Neural cell (in vitro differentiated cells): ENCODE measurements at regions not wholly inside any gene's neighbourhood (a gene's known extent, or its start where the extent isn't known, plus 50 kb on each side); places are given as distances from the start of the nearest gene placed in this dataset.

Experiments used
- H2AFZ ChIP-seq: fragments of 200-600, 300-800 bp; sonication (generic), shearing (Covaris generic); 2 replicates; pipeline ENCODE4 v1.6.0; 2014; ENCODE audit warnings: low read depth, mild to moderate bottlenecking, antibody characterized with exemption, low read length, moderate library complexity
- H3F3A ChIP-seq: fragments of 200-600 bp; shearing (Covaris generic); 2 replicates; pipeline ENCODE4 v1.6.1; 2016; ENCODE audit warnings: mild to moderate bottlenecking, moderate library complexity, mixed read lengths, antibody characterized with exemption, low read length; ENCODE audit not compliant: insufficient read depth, poor library complexity, severe bottlenecking
- H3K27ac ChIP-seq: fragments of 200-600, 300-800 bp; sonication (generic), shearing (Covaris generic); 2 replicates; pipeline ENCODE4 v1.5.1; 2014; ENCODE audit warnings: mild to moderate bottlenecking, low read length, moderate library complexity
- H3K27me3 ChIP-seq: fragments of 300-800, 200-600 bp; sonication (generic), shearing (Covaris generic); 2 replicates; pipeline ENCODE4 v1.6.0; 2014; ENCODE audit warnings: mild to moderate bottlenecking, low read depth, low read length, moderate library complexity; ENCODE audit not compliant: insufficient read depth
- H3K36me3 ChIP-seq: fragments of 300-800, 200-600 bp; sonication (generic), shearing (Covaris generic); 2 replicates; pipeline ENCODE4 v1.5.1; 2014; ENCODE audit warnings: mild to moderate bottlenecking, antibody characterized with exemption, low read length, moderate library complexity; ENCODE audit not compliant: insufficient read depth
- H3K4me2 ChIP-seq: fragments of 300-800, 200-600 bp; sonication (generic), shearing (Covaris generic); 2 replicates; pipeline ENCODE4 v1.6.0; 2014; ENCODE audit warnings: mild to moderate bottlenecking, low read length
- H3K4me3 ChIP-seq: fragments of 300-800, 200-600 bp; sonication (generic), shearing (Covaris generic); 2 replicates; pipeline ENCODE4 v1.5.1; 2014; ENCODE audit warnings: mild to moderate bottlenecking, low read length, moderate library complexity
- H3K79me2 ChIP-seq: fragments of 200-600 bp; shearing (Covaris generic); replicated peaks from 2 replicates; pipeline ENCODE4 v1.6.0; 2014; ENCODE audit warnings: mild to moderate bottlenecking, low read length, moderate library complexity; ENCODE audit not compliant: insufficient read depth
- H3K9ac ChIP-seq: fragments of 300-800, 200-600 bp; sonication (generic), shearing (Covaris generic); 2 replicates; pipeline ENCODE4 v1.6.1; 2016; ENCODE audit warnings: mild to moderate bottlenecking, low read length, mixed read lengths
- H3K9me2 ChIP-seq: fragments of 200-600 bp; shearing (Covaris generic); 2 replicates; pipeline ENCODE4 v1.6.1; 2016; ENCODE audit warnings: mild to moderate bottlenecking, low read length, mixed read lengths; ENCODE audit not compliant: insufficient read depth
- H3K9me3 ChIP-seq: fragments of 200-600, 300-800 bp; sonication (generic), shearing (Covaris generic); 2 replicates; pipeline ENCODE4 v1.6.1; 2016; ENCODE audit warnings: mild to moderate bottlenecking, mixed run types, low read length, moderate library complexity, mixed read lengths
- H4K20me1 ChIP-seq: fragments of 200-600 bp; shearing (Covaris generic); 2 replicates; pipeline ENCODE4 v1.6.1; 2016; ENCODE audit warnings: mild to moderate bottlenecking, mixed run types; ENCODE audit not compliant: insufficient read depth
- CTCF ChIP-seq: fragments of 450-650 bp; IDR thresholded peaks from 2 replicates; pipeline ENCODE4 v1.5.1; 2014; ENCODE audit warnings: antibody characterized with exemption, mild to moderate bottlenecking, moderate library complexity; ENCODE audit not compliant: poor library complexity, severe bottlenecking
- EP300 ChIP-seq: fragments of 450-650 bp; conservative IDR thresholded peaks from 2 replicates; pipeline ENCODE4 v1.6.1; 2014; ENCODE audit warnings: antibody characterized with exemption, mild to moderate bottlenecking, moderate library complexity; ENCODE audit not compliant: poor library complexity, severe bottlenecking
- EZH2 ChIP-seq: fragments of 200-600, 300-800 bp; shearing (Covaris generic), sonication (generic); IDR thresholded peaks from 2 replicates; pipeline ENCODE4 v1.6.1; 2014; ENCODE audit warnings: antibody characterized with exemption, low read length, borderline replicate concordance, mild to moderate bottlenecking; ENCODE audit not compliant: insufficient read depth, poor library complexity, severe bottlenecking
- MXI1 ChIP-seq: fragments of 450-650 bp; conservative IDR thresholded peaks from 2 replicates; pipeline ENCODE4 v1.6.1; 2014; ENCODE audit warnings: antibody characterized with exemption, mild to moderate bottlenecking; ENCODE audit not compliant: poor library complexity, severe bottlenecking
- POLR2AphosphoS5 ChIP-seq: IDR thresholded peaks from 2 replicates; pipeline ENCODE4 v1.6.1; 2012
- RAD21 ChIP-seq: fragments of 450-650 bp; conservative IDR thresholded peaks from 2 replicates; pipeline ENCODE4 v1.6.1; 2014; ENCODE audit warnings: antibody characterized with exemption, mild to moderate bottlenecking, moderate library complexity
- REST ChIP-seq: IDR thresholded peaks from 2 replicates; pipeline ENCODE4 v1.6.1; 2012; ENCODE audit warnings: borderline replicate concordance
- SMC3 ChIP-seq: fragments of 450-650 bp; conservative IDR thresholded peaks from 2 replicates; pipeline ENCODE4 v1.6.1; 2014; ENCODE audit warnings: antibody characterized with exemption, mild to moderate bottlenecking, moderate library complexity; ENCODE audit not compliant: poor library complexity
- TAF1 ChIP-seq: IDR thresholded peaks from 2 replicates; pipeline ENCODE4 v1.6.1; 2012; ENCODE audit warnings: low read depth

- Histone ChIP-seq H3K9me2 (no peaks in the 10 kb centered on the region), H3K27ac (no peak overlapping the region), H4K20me1 (no peaks in the 10 kb centered on the region), H3K79me2 (no peaks in the 10 kb centered on the region), H3K9ac (no peak overlapping the region), H3K36me3 (no peaks in the 10 kb centered on the region), H3K4me2 (no peak overlapping the region), H3F3A (no peaks in the 10 kb centered on the region), H3K27me3 (no peaks in the 10 kb centered on the region), H3K4me3 (no peak overlapping the region), H2AFZ (no peak overlapping the region), H3K9me3 (no peaks in the 10 kb centered on the region)
- TF ChIP-seq SMC3, result no peak
- no peak for TF ChIP-seq REST
- TF ChIP-seq EZH2, result no peak
- TF ChIP-seq RAD21, result no peak
- no peak for TF ChIP-seq EP300
- no peak for TF ChIP-seq MXI1
- TF ChIP-seq CTCF, result no peak
- TF ChIP-seq TAF1, result no peak
- TF ChIP-seq POLR2AphosphoS5, result no peak
These were observed 165.0 kb upstream of the GLRA1 start for GRCh38 chr5:152089644-152090043.

- no peak for TF ChIP-seq MXI1
- no peak for TF ChIP-seq CTCF
- TF ChIP-seq TAF1, result no peak
- TF ChIP-seq POLR2AphosphoS5, result no peak
- TF ChIP-seq EZH2, result no peak
- TF ChIP-seq EP300, result no peak
- no peak for TF ChIP-seq SMC3
- TF ChIP-seq REST, result no peak
- no peak for TF ChIP-seq RAD21
These were observed 162.0 kb upstream of the GLRA1 start for GRCh38 chr5:152086668-152087067.

More at GRCh38 chr5:152086668-152087067, 162.0 kb upstream of the GLRA1 start:
- Histone ChIP-seq H3K4me2 (no peak overlapping the region), H3K27ac (no peak overlapping the region), H2AFZ (no peak overlapping the region), H4K20me1 (no peaks in the 10 kb centered on the region), H3K79me2 (no peaks in the 10 kb centered on the region), H3K4me3 (no peak overlapping the region), H3K9me3 (no peaks in the 10 kb centered on the region), H3K36me3 (no peaks in the 10 kb centered on the region), H3K9me2 (no peaks in the 10 kb centered on the region), H3K27me3 (no peaks in the 10 kb centered on the region), H3F3A (no peaks in the 10 kb centered on the region), H3K9ac (no peak overlapping the region)
